SK-N-SH treated with all-trans-retinoic acid at 6 μM for 48 hours (cell line): ENCODE measurements at regions not wholly inside any gene's neighbourhood (a gene's known extent, or its start where the extent isn't known, plus 50 kb on each side); places are given as distances from the start of the nearest gene placed in this dataset.

Experiments
- ARNTL ChIP-seq: fragments of 450-650 bp; formaldehyde crosslinking; IDR thresholded peaks from 2 replicates; pipeline ENCODE4 v1.5.0; 2020; ENCODE audit warnings: low read depth, mild to moderate bottlenecking, moderate library complexity, borderline replicate concordance
- CREB5 ChIP-seq: fragments of 250-450 bp; sonication (Bioruptor Pico); IDR thresholded peaks from 2 replicates; pipeline ENCODE4 v1.5.1; 2020; ENCODE audit warnings: low read depth, mild to moderate bottlenecking, moderate library complexity
- PATZ1 ChIP-seq: fragments of 250-450 bp; sonication (Bioruptor Pico); IDR thresholded peaks from 2 replicates; pipeline ENCODE4 v1.8.0; 2020; ENCODE audit warnings: mild to moderate bottlenecking, moderate library complexity, borderline replicate concordance
- PPARA ChIP-seq: fragments of 250-450 bp; sonication (Bioruptor Pico); IDR thresholded peaks from 2 replicates; pipeline ENCODE4 v1.5.0; 2020; ENCODE audit warnings: mild to moderate bottlenecking, borderline replicate concordance
- TOX ChIP-seq: fragments of 250-450 bp; sonication (Bioruptor Pico); IDR thresholded peaks from 2 replicates; pipeline ENCODE4 v1.8.0; 2021; ENCODE audit warnings: mild to moderate bottlenecking, moderate library complexity, borderline replicate concordance
- ZC3H10 ChIP-seq: fragments of 250-450 bp; sonication (Bioruptor Pico); IDR thresholded peaks from 2 replicates; pipeline ENCODE4 v1.5.1; 2021; ENCODE audit warnings: mild to moderate bottlenecking, moderate library complexity

GRCh38 chr7:46424934-46425333, 503.9 kb upstream of the IGFBP3 start:
- no peak for TF ChIP-seq ZC3H10
- TF ChIP-seq PPARA (CRISPR knock-in tag): no peak
- TF ChIP-seq CREB5: no peak
- TF ChIP-seq ARNTL (CRISPR knock-in tag): no peak
- TF ChIP-seq TOX (CRISPR knock-in tag): no peak
- no peak for TF ChIP-seq PATZ1
